ENCODE measurements at regions not wholly inside any gene's neighbourhood (a gene's known extent, or its start where the extent isn't known, plus 50 kb on each side); places are given as distances from the start of the nearest gene placed in this dataset.

- TF ChIP-seq CTCF (IDR thresholded peaks at IDR 0.05; ENCODE audit: poor library complexity) (no peak), EZH2phosphoT487 (IDR thresholded peaks at IDR 0.05; ENCODE audit: low read depth, severe bottlenecking, unreplicated experiment) (no peak)
These were observed 141.4 kb upstream of the MON1B start for GRCh38 chr16:77049577-77049976.

Measured in hepatocyte (in vitro differentiated cells).